ENCODE measurements at regions not wholly inside any gene's neighbourhood (a gene's known extent, or its start where the extent isn't known, plus 50 kb on each side); places are given as distances from the start of the nearest gene placed in this dataset.

GRCh38 chr11:43261775-43262174 lies 50.0 kb upstream of the API5 start:
- Histone ChIP-seq H3K9me3 (ENCODE audit: control insufficient read depth in 2 of 2, insufficient read depth in 1 of 2, low read length in 1 of 2) (no peaks in the 10 kb centered on the region), H3K4me1 (ENCODE audit: control insufficient read depth in 2 of 2, insufficient read depth in 2 of 2, low read length in 2 of 2) (no peaks in the 10 kb centered on the region), H3K27ac (ENCODE audit: low read depth in 1 of 2, low read length in 1 of 2) (no peak overlapping the region), H3K4me3 (ENCODE audit: low read length in 2 of 2) (no peak overlapping the region), H3K36me3 (ENCODE audit: control insufficient read depth in 2 of 2, insufficient read depth in 2 of 2, low read length in 1 of 2) (no peaks in the 10 kb centered on the region), H3K27me3 (ENCODE audit: control insufficient read depth in 2 of 2, insufficient read depth in 1 of 2, low read length in 1 of 2) (no peaks in the 10 kb centered on the region)
- 79% methylated on average over 2 of the region's 2 CpGs for WGBS
- DNase-seq (ENCODE audit: low read depth in 6 of 9, low spot score in 9 of 9) = no peak
